ENCODE measurements at regions not wholly inside any gene's neighbourhood (a gene's known extent, or its start where the extent isn't known, plus 50 kb on each side); places are given as distances from the start of the nearest gene placed in this dataset.

- no peaks in the 10 kb centered on the region for H3K9me3 ChIP-seq (ENCODE audit: control insufficient read depth, insufficient read depth, low read depth, low read length)
- ChIA-PET CTCF (interaction anchor here (0.6 to 1.1 kb wide), 2 partner anchors 41 to 287 kb away, joined by 4 read pairs; no protein-coding TSS in a partner anchor), POLR2A (no interaction called here)
- no peaks in the 10 kb centered on the region for H3K36me3 ChIP-seq (ENCODE audit: control insufficient read depth in 2 of 2, insufficient read depth in 1 of 2, low read length in 2 of 2)
- no peaks in the 10 kb centered on the region for H3K4me1 ChIP-seq (ENCODE audit: control insufficient read depth, insufficient read depth, low read length)
- no peak for TF ChIP-seq GLIS1 (tag by site-specific recombination; IDR thresholded peaks at IDR 0.05)
- no peak for TF ChIP-seq ZNF18 (tag by site-specific recombination; IDR thresholded peaks at IDR 0.05)
- no peak for TF ChIP-seq SP3 (tag by site-specific recombination; IDR thresholded peaks at IDR 0.05)
- TF ChIP-seq ZBTB21 (tag by site-specific recombination; IDR thresholded peaks at IDR 0.05), result no peak
- TF ChIP-seq ZXDB (tag by site-specific recombination; IDR thresholded peaks at IDR 0.05), result no peak
- no peak for TF ChIP-seq OSR2 (tag by site-specific recombination; IDR thresholded peaks at IDR 0.05)
- TF ChIP-seq ZNF621 (tag by site-specific recombination; IDR thresholded peaks at IDR 0.05), result no peak
- TF ChIP-seq PRDM6 (tag by site-specific recombination; IDR thresholded peaks at IDR 0.05), result no peak
- no peak for TF ChIP-seq ZBTB26 (tag by site-specific recombination; optimal IDR thresholded peaks at IDR 0.05)
- TF ChIP-seq ZNF548 (tag by site-specific recombination; IDR thresholded peaks at IDR 0.05), result no peak
- TF ChIP-seq ZNF354C (tag by site-specific recombination; IDR thresholded peaks at IDR 0.05; ENCODE audit: borderline replicate concordance, low read depth), result no peak
- no peak for TF ChIP-seq MZF1 (tag by site-specific recombination; IDR thresholded peaks at IDR 0.05; ENCODE audit: borderline replicate concordance)
- TF ChIP-seq GLIS2 (tag by site-specific recombination; IDR thresholded peaks at IDR 0.05), result no peak
- TF ChIP-seq ZBTB11 (tag by site-specific recombination; conservative IDR thresholded peaks at IDR 0.05; ENCODE audit: low read depth), result no peak
- TF ChIP-seq SALL2 (tag by site-specific recombination; IDR thresholded peaks at IDR 0.05; ENCODE audit: borderline replicate concordance), result no peak
- TF ChIP-seq ZNF580 (tag by site-specific recombination; IDR thresholded peaks at IDR 0.05), result no peak
- no peak for TF ChIP-seq ZNF544 (tag by site-specific recombination; IDR thresholded peaks at IDR 0.05)
- no peak for TF ChIP-seq ZNF223 (tag by site-specific recombination; IDR thresholded peaks at IDR 0.05)
- TF ChIP-seq ZNF114 (tag by site-specific recombination; IDR thresholded peaks at IDR 0.05), result no peak
- H3K4me3 ChIP-seq (ENCODE audit: low read depth, low read length), result no peak overlapping the region
- no peak overlapping the region for H3K27ac ChIP-seq (ENCODE audit: extremely low read depth, low read depth, low read length)
Measured at GRCh38 chr10:28914701-28915100, 237.4 kb downstream of the BAMBI start.
